ENCODE measurements at regions not wholly inside any gene's neighbourhood (a gene's known extent, or its start where the extent isn't known, plus 50 kb on each side); places are given as distances from the start of the nearest gene placed in this dataset.

DNA sequence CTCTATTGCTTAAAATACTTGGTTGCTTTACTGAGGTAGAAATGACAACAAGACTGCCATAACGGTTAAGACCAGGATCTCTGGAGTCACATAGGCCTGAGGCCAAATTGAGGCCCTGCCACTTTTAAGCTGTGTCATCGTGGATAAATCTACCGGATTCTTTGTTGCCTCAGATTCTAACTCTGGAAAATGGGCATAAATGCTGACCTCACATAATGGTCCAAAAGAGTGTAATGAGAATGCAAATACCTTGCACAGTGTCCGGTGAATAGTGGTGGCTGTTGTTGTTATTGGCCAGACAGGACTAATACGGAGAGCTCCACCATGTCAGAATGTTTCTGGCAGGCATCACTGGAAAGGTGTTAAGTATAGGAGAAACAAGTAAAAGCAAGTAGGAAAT, 346.1 kb downstream of the LMO4 start:
- no peak for DNase-seq (ENCODE audit: low read depth)
- TF ChIP-seq, protein P1, sequence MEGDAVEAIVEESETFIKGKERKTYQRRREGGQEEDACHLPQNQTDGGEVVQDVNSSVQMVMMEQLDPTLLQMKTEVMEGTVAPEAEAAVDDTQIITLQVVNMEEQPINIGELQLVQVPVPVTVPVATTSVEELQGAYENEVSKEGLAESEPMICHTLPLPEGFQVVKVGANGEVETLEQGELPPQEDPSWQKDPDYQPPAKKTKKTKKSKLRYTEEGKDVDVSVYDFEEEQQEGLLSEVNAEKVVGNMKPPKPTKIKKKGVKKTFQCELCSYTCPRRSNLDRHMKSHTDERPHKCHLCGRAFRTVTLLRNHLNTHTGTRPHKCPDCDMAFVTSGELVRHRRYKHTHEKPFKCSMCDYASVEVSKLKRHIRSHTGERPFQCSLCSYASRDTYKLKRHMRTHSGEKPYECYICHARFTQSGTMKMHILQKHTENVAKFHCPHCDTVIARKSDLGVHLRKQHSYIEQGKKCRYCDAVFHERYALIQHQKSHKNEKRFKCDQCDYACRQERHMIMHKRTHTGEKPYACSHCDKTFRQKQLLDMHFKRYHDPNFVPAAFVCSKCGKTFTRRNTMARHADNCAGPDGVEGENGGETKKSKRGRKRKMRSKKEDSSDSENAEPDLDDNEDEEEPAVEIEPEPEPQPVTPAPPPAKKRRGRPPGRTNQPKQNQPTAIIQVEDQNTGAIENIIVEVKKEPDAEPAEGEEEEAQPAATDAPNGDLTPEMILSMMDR (IDR thresholded peaks at IDR 0.05; ENCODE audit: insufficient read depth, low read depth, low read length) = no peak
- H3K4me3 ChIP-seq (ENCODE audit: low read depth, low read length) = no peak overlapping the region

DNA sequence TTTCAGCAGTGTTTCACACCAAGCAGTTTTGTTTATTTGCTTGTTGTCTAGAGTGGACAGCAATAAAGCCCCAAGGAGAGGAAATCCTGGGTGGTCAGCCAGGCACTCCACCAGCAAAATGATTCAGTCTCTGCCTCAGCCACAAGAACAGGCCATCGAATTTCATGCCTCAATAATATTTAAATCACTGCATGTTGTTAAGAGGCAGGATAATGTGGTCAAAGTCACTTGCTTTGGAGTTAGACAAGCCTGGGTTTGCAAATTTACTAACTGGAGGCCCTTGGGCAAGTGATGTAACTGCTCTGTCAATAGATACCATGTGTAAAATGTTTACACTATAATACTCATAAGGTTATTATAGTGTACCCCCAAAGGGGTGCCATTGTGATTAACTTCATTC, 349.6 kb downstream of the LMO4 start:
- DNase-seq (ENCODE audit: low read depth) = no peak
- TF ChIP-seq, protein P1 (IDR thresholded peaks at IDR 0.05; ENCODE audit: insufficient read depth, low read depth, low read length) = no peak
- H3K4me3 ChIP-seq (ENCODE audit: low read depth, low read length) = no peak overlapping the region

DNA sequence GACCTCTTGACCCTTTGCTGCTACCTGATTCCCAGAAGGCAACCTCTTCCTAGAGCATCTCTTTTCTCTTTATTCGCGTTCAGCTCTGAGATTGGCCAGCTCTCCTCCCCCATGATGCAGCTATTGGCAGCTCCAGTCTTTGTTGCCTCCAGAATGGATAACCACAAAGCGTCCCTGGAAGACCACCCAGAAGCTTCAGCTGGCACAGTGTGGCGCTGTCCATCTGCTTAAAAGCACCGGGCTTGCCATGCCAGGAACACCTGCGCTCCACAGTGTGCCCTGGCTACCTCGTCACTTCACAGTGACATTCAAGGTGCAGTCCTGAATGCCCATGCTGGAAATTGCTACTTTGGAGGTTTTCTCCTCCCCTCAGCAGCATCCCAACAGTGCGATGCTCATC, 353.9 kb downstream of the LMO4 start:
- no peak for DNase-seq (ENCODE audit: low read depth)
- TF ChIP-seq, protein P1 (IDR thresholded peaks at IDR 0.05; ENCODE audit: insufficient read depth, low read depth, low read length) = no peak
- no peak overlapping the region for H3K4me3 ChIP-seq (ENCODE audit: low read depth, low read length)

DNA sequence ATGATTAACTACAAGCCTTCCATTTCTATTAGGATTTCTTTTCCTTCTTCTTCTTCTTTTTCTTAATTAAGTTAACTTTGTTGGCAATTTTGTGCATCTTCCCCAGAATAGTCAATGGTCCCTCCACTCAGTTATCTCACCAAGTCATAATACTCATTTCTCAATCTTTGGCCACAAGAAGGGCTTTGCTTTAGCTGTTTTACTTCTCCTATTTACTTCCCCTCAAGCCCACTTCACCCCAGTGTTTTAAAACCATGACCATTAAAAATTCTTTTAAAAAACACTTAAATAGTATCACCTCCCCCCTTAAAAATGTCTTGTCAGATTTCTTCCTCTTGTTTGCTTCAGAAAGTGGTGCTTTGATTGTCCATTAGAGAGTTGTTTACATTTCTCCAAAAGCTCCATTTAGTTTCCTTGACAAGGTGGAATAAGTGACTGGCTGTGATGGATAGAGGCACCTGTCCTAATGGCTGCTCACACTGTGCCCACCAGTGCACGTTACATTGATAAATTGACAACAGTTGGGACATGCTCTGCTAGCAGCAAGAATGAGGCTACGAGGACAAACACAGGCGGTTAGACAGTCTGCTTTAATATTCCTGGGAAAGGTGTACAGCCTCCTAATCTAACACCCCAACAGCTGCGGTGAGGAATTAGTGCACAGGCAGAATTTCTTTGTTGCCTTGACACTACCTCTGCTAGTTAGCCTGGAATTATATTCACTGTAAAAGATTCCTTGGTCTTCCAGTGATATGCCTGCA, 354.7 kb downstream of the LMO4 start:
- peak overlapping the region; percentile 59 for H3K4me3 ChIP-seq (ENCODE audit: low read depth, low read length)
- no peak for DNase-seq (ENCODE audit: low read depth)
- TF ChIP-seq, protein P1 (IDR thresholded peaks at IDR 0.05; ENCODE audit: insufficient read depth, low read depth, low read length) = no peak

DNA sequence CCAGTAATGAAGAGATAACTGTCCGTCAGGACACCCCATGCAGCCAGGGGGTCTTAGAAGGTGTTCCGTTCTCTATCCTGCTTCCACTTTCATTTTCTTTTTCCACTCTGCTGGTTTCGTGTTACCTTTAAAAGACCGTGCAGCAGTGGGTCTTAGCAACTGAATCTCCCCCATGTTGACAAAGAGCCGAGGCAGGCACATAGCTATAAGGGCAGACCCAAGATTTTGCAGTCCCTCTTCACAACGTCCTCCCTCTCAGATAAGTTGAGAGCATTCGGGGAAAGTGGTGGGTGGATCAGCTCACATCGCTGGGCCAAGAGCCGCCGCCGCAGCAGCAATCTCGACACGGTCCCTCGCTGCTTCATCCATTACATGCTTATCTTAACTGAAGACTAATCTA, 355.5 kb downstream of the LMO4 start:
- DNase-seq (ENCODE audit: low read depth) = peak; percentile 68
- TF ChIP-seq, protein P1 (IDR thresholded peaks at IDR 0.05; ENCODE audit: insufficient read depth, low read depth, low read length) = no peak
- peak overlapping the region; percentile 59 for H3K4me3 ChIP-seq (ENCODE audit: low read depth, low read length)

DNA sequence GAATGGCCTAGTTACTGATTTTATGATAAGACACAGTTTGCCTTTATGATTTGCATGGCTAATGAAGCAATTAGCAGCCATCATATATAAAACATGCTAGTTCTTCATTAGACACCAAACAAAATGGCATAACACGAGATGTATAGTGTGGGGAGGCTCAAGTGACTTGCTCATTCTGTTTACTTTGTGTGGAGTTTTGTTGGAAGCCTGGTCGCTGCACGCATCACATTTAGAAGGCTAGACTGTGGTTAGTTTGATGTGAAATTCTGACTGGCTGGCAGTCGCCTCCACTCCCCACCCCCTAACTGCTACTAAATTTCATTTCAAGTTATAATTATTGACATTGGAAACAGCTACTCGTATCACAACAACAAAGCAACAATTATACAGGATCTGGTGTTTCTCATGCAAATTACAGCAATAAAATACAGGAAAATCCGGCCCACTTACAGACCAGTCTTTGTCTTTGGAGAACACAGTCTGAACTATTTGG, 356.1 kb downstream of the LMO4 start:
- TF ChIP-seq, protein P1 (IDR thresholded peaks at IDR 0.05; ENCODE audit: insufficient read depth, low read depth, low read length) = no peak
- DNase-seq (ENCODE audit: low read depth) = peak; percentile 74
- H3K4me3 ChIP-seq (ENCODE audit: low read depth, low read length) = peak overlapping the region; percentile 59
